BJ (cell line): ENCODE measurements at regions not wholly inside any gene's neighbourhood (a gene's known extent, or its start where the extent isn't known, plus 50 kb on each side); places are given as distances from the start of the nearest gene placed in this dataset.

Experiments
- CTCF ChIA-PET: fragments of 350-600 bp; formaldehyde crosslinking; extraction: SDS; loops from one replicate; lab custom pipeline; 2021; ENCODE audit warnings: antibody characterized with exemption, inconsistent platforms; lab: Yijun Ruan, JAX
- POLR2A ChIA-PET: fragments of 300-600 bp; sonication (Branson Sonifier 250); formaldehyde crosslinking; extraction: SDS; loops from one replicate; lab custom pipeline; 2021; ENCODE audit warnings: antibody characterized with exemption; lab: Charles Lee
- DNase-seq: peaks from one replicate; pipeline ENCODE4 v3.0.0-alpha.2; 2011; ENCODE audit warnings: low read depth
- H3K27me3 ChIP-seq: 2 replicates; pipeline ENCODE4 v1.6.0; 2011; ENCODE audit warnings: low read length; ENCODE audit not compliant: control insufficient read depth, insufficient read depth
- H3K36me3 ChIP-seq: 2 replicates; pipeline ENCODE4 v1.5.1; 2011; ENCODE audit warnings: low read length; ENCODE audit not compliant: control insufficient read depth, insufficient read depth
- H3K4me3 ChIP-seq: 2 replicates; pipeline ENCODE4 v1.5.1; 2011; ENCODE audit warnings: low read depth, mild to moderate bottlenecking, control low read depth, low read length
- CTCF ChIP-seq: IDR thresholded peaks from 2 replicates; pipeline ENCODE4 v1.5.1; 2011; ENCODE audit warnings: low read depth, mild to moderate bottlenecking, control low read depth, inconsistent platforms, low read length, moderate library complexity; ENCODE audit not compliant: insufficient read depth

GRCh38 chr9:82720515-82720914 lies 342.4 kb downstream of the RASEF start:
- DNase-seq, result no peak
- H3K36me3 ChIP-seq, result no peaks in the 10 kb centered on the region
- ChIA-PET CTCF (no interaction called here), POLR2A (no interaction called here)
- TF ChIP-seq CTCF, result no peak
- no peaks in the 10 kb centered on the region for H3K27me3 ChIP-seq
- H3K4me3 ChIP-seq, result no peak overlapping the region

GRCh38 chr9:82721593-82721992 lies 341.3 kb downstream of the RASEF start:
- TF ChIP-seq CTCF, result no peak

GRCh38 chr9:82722051-82722450 lies 340.9 kb downstream of the RASEF start:
- ChIA-PET POLR2A (no interaction called here), CTCF (no interaction called here)
- DNase-seq, result no peak
- no peak for TF ChIP-seq CTCF
- Histone ChIP-seq H3K4me3 (no peak overlapping the region), H3K27me3 (no peaks in the 10 kb centered on the region), H3K36me3 (no peaks in the 10 kb centered on the region)

More at GRCh38 chr9:82721593-82721992, 341.3 kb downstream of the RASEF start:
- no peak for DNase-seq
- no peaks in the 10 kb centered on the region for H3K36me3 ChIP-seq
- POLR2A ChIA-PET, result no interaction called here
- CTCF ChIA-PET, result no interaction called here
- H3K4me3 ChIP-seq, result no peak overlapping the region
- H3K27me3 ChIP-seq, result no peaks in the 10 kb centered on the region

- Histone ChIP-seq H3K27me3 (no peaks in the 10 kb centered on the region), H3K36me3 (no peaks in the 10 kb centered on the region), H3K4me3 (no peak overlapping the region)
- no peak for TF ChIP-seq CTCF
- ChIA-PET POLR2A (no interaction called here), CTCF (no interaction called here)
- no peak for DNase-seq
These were observed 340.4 kb downstream of the RASEF start for GRCh38 chr9:82722561-82722960.

- Histone ChIP-seq H3K4me3 (no peak overlapping the region), H3K36me3 (no peaks in the 10 kb centered on the region), H3K27me3 (no peaks in the 10 kb centered on the region)
- POLR2A ChIA-PET, result no interaction called here
- CTCF ChIA-PET, result interaction anchor here (0.5 kb wide), 1 partner anchor 74 kb away, joined by 3 read pairs; no protein-coding TSS in a partner anchor
- no peak for DNase-seq
- no peak for TF ChIP-seq CTCF
These were observed 336.3 kb downstream of the RASEF start for GRCh38 chr9:82726424-82727276.
